ENCODE measurements at regions not wholly inside any gene's neighbourhood (a gene's known extent, or its start where the extent isn't known, plus 50 kb on each side); places are given as distances from the start of the nearest gene placed in this dataset.

- CTCF ChIA-PET, result no interaction called here
- TF ChIP-seq SIN3A (IDR thresholded peaks at IDR 0.05; ENCODE audit: borderline replicate concordance, insufficient read depth, low read depth, low read length), result no peak
- TF ChIP-seq POLR2AphosphoS5 (IDR thresholded peaks at IDR 0.05; ENCODE audit: low read depth, low read length), result no peak
- TF ChIP-seq CTCF (IDR thresholded peaks at IDR 0.05), result no peak
- TF ChIP-seq REST (IDR thresholded peaks at IDR 0.05; ENCODE audit: insufficient read depth in 1 of 2, low read depth in 2 of 2, low read length in 1 of 2), result no peak
- no peak for TF ChIP-seq TCF7L2 (IDR thresholded peaks at IDR 0.05; ENCODE audit: low read depth, low read length)
- POLR2A ChIA-PET, result no interaction called here
- Histone ChIP-seq H3K36me3 (ENCODE audit: control insufficient read depth, insufficient read depth, low read length) (no peaks in the 10 kb centered on the region), H3K27ac (ENCODE audit: low read length) (no peak overlapping the region), H3K4me3 (ENCODE audit: low read depth in 2 of 2, low read length in 2 of 2) (no peak overlapping the region), H3K9me3 (ENCODE audit: control insufficient read depth, insufficient read depth, low read depth, low read length) (no peaks in the 10 kb centered on the region), H3K27me3 (ENCODE audit: control insufficient read depth, insufficient read depth, low read length) (no peaks in the 10 kb centered on the region), H3K4me1 (ENCODE audit: control insufficient read depth, insufficient read depth, low read length) (no peaks in the 10 kb centered on the region)
- DNase-seq (ENCODE audit: low read depth, low spot score) (no peak), ATAC-seq (no peak)
- in situ Hi-C loops (cut with HindIII; ENCODE audit: low pct_unique_long_range_greater_than_20kb, low sequenced_read_pairs), result no loop called here
- intact Hi-C loops (cut with micrococcal nuclease; ENCODE audit: unreplicated experiment), result no loop called here
- BruUV-seq (replicated peaks), result no TSS peak
Observed at GRCh38 chr11:91761406-91762025, 463.1 kb upstream of the FAT3 start.

- intact Hi-C loops (cut with micrococcal nuclease; ENCODE audit: unreplicated experiment), result no loop called here
- TF ChIP-seq TCF7L2 (IDR thresholded peaks at IDR 0.05; ENCODE audit: low read depth, low read length), result no peak
- TF ChIP-seq POLR2AphosphoS5 (IDR thresholded peaks at IDR 0.05; ENCODE audit: low read depth, low read length), result no peak
- no peak for TF ChIP-seq REST (IDR thresholded peaks at IDR 0.05; ENCODE audit: insufficient read depth in 1 of 2, low read depth in 2 of 2, low read length in 1 of 2)
- no peak for TF ChIP-seq CTCF (IDR thresholded peaks at IDR 0.05)
- TF ChIP-seq SIN3A (IDR thresholded peaks at IDR 0.05; ENCODE audit: borderline replicate concordance, insufficient read depth, low read depth, low read length), result no peak
- no peak overlapping the region for H3K27ac ChIP-seq (ENCODE audit: low read length)
- H3K9me3 ChIP-seq (ENCODE audit: control insufficient read depth, insufficient read depth, low read depth, low read length), result no peaks in the 10 kb centered on the region
- DNase-seq (ENCODE audit: low read depth, low spot score), result no peak
- H3K36me3 ChIP-seq (ENCODE audit: control insufficient read depth, insufficient read depth, low read length), result no peaks in the 10 kb centered on the region
- no peaks in the 10 kb centered on the region for H3K4me1 ChIP-seq (ENCODE audit: control insufficient read depth, insufficient read depth, low read length)
- no peak for ATAC-seq
- H3K4me3 ChIP-seq (ENCODE audit: low read depth in 2 of 2, low read length in 2 of 2), result no peak overlapping the region
- POLR2A ChIA-PET, result no interaction called here
- H3K27me3 ChIP-seq (ENCODE audit: control insufficient read depth, insufficient read depth, low read length), result no peaks in the 10 kb centered on the region
- in situ Hi-C loops (cut with HindIII; ENCODE audit: low pct_unique_long_range_greater_than_20kb, low sequenced_read_pairs), result no loop called here
- CTCF ChIA-PET, result no interaction called here
- no TSS peak for BruUV-seq (replicated peaks)
Observed at GRCh38 chr11:91756829-91757480, 467.7 kb upstream of the FAT3 start.
